GM23338 (cell line): ENCODE measurements at regions not wholly inside any gene's neighbourhood (a gene's known extent, or its start where the extent isn't known, plus 50 kb on each side); places are given as distances from the start of the nearest gene placed in this dataset.

Experiments
- CREB1 ChIP-seq: fragments of 250-450 bp; sonication (Bioruptor Pico); IDR thresholded peaks from 2 replicates; pipeline ENCODE4 v1.5.0; 2020; ENCODE audit warnings: low read depth, mild to moderate bottlenecking, moderate library complexity
- EZH2 ChIP-seq: fragments of 200-600 bp; sonication (generic); IDR thresholded peaks from one replicate; pipeline ENCODE4 v1.8.0; 2017; ENCODE audit warnings: antibody characterized with exemption, mild to moderate bottlenecking, low read depth; ENCODE audit not compliant: unreplicated experiment
- EZH2phosphoT487 ChIP-seq: fragments of 200-600 bp; sonication (generic); IDR thresholded peaks from one replicate; pipeline ENCODE4 v1.8.1; 2018; ENCODE audit warnings: antibody characterized with exemption; ENCODE audit not compliant: unreplicated experiment
- JUNB ChIP-seq: IDR thresholded peaks from one replicate; pipeline ENCODE4 v1.6.1; 2016; ENCODE audit warnings: antibody characterized with exemption; ENCODE audit not compliant: unreplicated experiment
- NANOG ChIP-seq: IDR thresholded peaks from 2 replicates; pipeline ENCODE4 v1.6.1; 2016; ENCODE audit warnings: antibody characterized with exemption, borderline replicate concordance
- POLR2AphosphoS5 ChIP-seq: IDR thresholded peaks from 2 replicates; pipeline ENCODE4 v1.6.1; 2016; ENCODE audit warnings: antibody characterized with exemption, low read depth
- STAT1 ChIP-seq: IDR thresholded peaks from one replicate; pipeline ENCODE4 v1.6.1; 2016; ENCODE audit warnings: antibody characterized with exemption; ENCODE audit not compliant: unreplicated experiment
- ZNF114 ChIP-seq: fragments of 250-450 bp; sonication (Bioruptor Pico); IDR thresholded peaks from 2 replicates; pipeline ENCODE4 v1.5.0; 2020; ENCODE audit warnings: mild to moderate bottlenecking, moderate library complexity
- ZNF331 ChIP-seq: fragments of 250-450 bp; sonication (Bioruptor Pico); IDR thresholded peaks from 2 replicates; pipeline ENCODE4 v1.5.0; 2020; ENCODE audit warnings: low read depth, mild to moderate bottlenecking, moderate library complexity
- TF ChIP-seq, protein P1 (sequence below), 2 experiments: fragments of 200-600 bp in 1 of 2; sonication (generic) in 1 of 2; conservative IDR thresholded peaks; 2 replicates each; pipeline versions ENCODE4 v1.5.1 to v1.6.1; 2016 to 2017; ENCODE audit warnings: antibody characterized with exemption in 2 of 2, low read depth in 2 of 2, mild to moderate bottlenecking in 2 of 2, moderate library complexity in 1 of 2
- TF ChIP-seq, protein P2 (sequence below): IDR thresholded peaks from one replicate; pipeline ENCODE4 v1.6.1; 2018; ENCODE audit warnings: antibody characterized with exemption; ENCODE audit not compliant: unreplicated experiment
- TF ChIP-seq, protein P3 (sequence below): IDR thresholded peaks from 2 replicates; pipeline ENCODE4 v1.6.1; 2016; ENCODE audit warnings: antibody characterized with exemption
- TF ChIP-seq, protein P4 (sequence below): fragments of 250-450 bp; sonication (Bioruptor Pico); IDR thresholded peaks from 2 replicates; pipeline ENCODE4 v1.5.0; 2020; ENCODE audit warnings: mild to moderate bottlenecking, moderate library complexity

DNA sequence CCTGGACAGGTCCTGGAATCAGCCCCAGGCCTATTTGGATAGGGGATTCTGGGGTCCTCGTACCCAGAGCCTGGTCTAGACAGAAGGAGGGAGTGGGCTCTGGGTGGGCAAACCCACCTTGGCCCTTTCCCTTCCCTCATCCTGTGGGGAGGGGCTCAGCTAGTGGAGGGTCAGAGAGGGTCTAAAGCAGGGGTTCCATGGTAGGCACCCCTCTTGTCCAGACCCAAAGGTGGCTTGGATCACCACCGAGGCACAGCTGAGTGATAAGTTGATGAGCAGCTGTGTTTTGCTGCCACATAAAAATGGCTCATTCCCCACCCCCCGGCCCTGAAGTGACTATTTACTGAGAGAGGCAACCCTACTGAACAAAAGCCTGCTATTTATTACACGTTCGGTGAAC is 53.8 kb upstream of the KCNMB1 start:
- TF ChIP-seq EZH2 (no peak), EZH2phosphoT487 (no peak), NANOG (no peak), JUNB (no peak), POLR2AphosphoS5 (no peak), CREB1 (no peak), ZNF331 (CRISPR knock-in tag) (no peak), ZNF114 (CRISPR knock-in tag) (no peak), STAT1 (no peak)
- TF ChIP-seq, protein P1, sequence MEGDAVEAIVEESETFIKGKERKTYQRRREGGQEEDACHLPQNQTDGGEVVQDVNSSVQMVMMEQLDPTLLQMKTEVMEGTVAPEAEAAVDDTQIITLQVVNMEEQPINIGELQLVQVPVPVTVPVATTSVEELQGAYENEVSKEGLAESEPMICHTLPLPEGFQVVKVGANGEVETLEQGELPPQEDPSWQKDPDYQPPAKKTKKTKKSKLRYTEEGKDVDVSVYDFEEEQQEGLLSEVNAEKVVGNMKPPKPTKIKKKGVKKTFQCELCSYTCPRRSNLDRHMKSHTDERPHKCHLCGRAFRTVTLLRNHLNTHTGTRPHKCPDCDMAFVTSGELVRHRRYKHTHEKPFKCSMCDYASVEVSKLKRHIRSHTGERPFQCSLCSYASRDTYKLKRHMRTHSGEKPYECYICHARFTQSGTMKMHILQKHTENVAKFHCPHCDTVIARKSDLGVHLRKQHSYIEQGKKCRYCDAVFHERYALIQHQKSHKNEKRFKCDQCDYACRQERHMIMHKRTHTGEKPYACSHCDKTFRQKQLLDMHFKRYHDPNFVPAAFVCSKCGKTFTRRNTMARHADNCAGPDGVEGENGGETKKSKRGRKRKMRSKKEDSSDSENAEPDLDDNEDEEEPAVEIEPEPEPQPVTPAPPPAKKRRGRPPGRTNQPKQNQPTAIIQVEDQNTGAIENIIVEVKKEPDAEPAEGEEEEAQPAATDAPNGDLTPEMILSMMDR (conservative IDR thresholded peaks at IDR 0.05; ENCODE audit: low read depth in 2 of 2) = no peak
- TF ChIP-seq, protein P2, sequence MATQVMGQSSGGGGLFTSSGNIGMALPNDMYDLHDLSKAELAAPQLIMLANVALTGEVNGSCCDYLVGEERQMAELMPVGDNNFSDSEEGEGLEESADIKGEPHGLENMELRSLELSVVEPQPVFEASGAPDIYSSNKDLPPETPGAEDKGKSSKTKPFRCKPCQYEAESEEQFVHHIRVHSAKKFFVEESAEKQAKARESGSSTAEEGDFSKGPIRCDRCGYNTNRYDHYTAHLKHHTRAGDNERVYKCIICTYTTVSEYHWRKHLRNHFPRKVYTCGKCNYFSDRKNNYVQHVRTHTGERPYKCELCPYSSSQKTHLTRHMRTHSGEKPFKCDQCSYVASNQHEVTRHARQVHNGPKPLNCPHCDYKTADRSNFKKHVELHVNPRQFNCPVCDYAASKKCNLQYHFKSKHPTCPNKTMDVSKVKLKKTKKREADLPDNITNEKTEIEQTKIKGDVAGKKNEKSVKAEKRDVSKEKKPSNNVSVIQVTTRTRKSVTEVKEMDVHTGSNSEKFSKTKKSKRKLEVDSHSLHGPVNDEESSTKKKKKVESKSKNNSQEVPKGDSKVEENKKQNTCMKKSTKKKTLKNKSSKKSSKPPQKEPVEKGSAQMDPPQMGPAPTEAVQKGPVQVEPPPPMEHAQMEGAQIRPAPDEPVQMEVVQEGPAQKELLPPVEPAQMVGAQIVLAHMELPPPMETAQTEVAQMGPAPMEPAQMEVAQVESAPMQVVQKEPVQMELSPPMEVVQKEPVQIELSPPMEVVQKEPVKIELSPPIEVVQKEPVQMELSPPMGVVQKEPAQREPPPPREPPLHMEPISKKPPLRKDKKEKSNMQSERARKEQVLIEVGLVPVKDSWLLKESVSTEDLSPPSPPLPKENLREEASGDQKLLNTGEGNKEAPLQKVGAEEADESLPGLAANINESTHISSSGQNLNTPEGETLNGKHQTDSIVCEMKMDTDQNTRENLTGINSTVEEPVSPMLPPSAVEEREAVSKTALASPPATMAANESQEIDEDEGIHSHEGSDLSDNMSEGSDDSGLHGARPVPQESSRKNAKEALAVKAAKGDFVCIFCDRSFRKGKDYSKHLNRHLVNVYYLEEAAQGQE = no peak
- TF ChIP-seq, protein P3, sequence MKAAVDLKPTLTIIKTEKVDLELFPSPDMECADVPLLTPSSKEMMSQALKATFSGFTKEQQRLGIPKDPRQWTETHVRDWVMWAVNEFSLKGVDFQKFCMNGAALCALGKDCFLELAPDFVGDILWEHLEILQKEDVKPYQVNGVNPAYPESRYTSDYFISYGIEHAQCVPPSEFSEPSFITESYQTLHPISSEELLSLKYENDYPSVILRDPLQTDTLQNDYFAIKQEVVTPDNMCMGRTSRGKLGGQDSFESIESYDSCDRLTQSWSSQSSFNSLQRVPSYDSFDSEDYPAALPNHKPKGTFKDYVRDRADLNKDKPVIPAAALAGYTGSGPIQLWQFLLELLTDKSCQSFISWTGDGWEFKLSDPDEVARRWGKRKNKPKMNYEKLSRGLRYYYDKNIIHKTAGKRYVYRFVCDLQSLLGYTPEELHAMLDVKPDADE = no peak
- TF ChIP-seq, protein P4, sequence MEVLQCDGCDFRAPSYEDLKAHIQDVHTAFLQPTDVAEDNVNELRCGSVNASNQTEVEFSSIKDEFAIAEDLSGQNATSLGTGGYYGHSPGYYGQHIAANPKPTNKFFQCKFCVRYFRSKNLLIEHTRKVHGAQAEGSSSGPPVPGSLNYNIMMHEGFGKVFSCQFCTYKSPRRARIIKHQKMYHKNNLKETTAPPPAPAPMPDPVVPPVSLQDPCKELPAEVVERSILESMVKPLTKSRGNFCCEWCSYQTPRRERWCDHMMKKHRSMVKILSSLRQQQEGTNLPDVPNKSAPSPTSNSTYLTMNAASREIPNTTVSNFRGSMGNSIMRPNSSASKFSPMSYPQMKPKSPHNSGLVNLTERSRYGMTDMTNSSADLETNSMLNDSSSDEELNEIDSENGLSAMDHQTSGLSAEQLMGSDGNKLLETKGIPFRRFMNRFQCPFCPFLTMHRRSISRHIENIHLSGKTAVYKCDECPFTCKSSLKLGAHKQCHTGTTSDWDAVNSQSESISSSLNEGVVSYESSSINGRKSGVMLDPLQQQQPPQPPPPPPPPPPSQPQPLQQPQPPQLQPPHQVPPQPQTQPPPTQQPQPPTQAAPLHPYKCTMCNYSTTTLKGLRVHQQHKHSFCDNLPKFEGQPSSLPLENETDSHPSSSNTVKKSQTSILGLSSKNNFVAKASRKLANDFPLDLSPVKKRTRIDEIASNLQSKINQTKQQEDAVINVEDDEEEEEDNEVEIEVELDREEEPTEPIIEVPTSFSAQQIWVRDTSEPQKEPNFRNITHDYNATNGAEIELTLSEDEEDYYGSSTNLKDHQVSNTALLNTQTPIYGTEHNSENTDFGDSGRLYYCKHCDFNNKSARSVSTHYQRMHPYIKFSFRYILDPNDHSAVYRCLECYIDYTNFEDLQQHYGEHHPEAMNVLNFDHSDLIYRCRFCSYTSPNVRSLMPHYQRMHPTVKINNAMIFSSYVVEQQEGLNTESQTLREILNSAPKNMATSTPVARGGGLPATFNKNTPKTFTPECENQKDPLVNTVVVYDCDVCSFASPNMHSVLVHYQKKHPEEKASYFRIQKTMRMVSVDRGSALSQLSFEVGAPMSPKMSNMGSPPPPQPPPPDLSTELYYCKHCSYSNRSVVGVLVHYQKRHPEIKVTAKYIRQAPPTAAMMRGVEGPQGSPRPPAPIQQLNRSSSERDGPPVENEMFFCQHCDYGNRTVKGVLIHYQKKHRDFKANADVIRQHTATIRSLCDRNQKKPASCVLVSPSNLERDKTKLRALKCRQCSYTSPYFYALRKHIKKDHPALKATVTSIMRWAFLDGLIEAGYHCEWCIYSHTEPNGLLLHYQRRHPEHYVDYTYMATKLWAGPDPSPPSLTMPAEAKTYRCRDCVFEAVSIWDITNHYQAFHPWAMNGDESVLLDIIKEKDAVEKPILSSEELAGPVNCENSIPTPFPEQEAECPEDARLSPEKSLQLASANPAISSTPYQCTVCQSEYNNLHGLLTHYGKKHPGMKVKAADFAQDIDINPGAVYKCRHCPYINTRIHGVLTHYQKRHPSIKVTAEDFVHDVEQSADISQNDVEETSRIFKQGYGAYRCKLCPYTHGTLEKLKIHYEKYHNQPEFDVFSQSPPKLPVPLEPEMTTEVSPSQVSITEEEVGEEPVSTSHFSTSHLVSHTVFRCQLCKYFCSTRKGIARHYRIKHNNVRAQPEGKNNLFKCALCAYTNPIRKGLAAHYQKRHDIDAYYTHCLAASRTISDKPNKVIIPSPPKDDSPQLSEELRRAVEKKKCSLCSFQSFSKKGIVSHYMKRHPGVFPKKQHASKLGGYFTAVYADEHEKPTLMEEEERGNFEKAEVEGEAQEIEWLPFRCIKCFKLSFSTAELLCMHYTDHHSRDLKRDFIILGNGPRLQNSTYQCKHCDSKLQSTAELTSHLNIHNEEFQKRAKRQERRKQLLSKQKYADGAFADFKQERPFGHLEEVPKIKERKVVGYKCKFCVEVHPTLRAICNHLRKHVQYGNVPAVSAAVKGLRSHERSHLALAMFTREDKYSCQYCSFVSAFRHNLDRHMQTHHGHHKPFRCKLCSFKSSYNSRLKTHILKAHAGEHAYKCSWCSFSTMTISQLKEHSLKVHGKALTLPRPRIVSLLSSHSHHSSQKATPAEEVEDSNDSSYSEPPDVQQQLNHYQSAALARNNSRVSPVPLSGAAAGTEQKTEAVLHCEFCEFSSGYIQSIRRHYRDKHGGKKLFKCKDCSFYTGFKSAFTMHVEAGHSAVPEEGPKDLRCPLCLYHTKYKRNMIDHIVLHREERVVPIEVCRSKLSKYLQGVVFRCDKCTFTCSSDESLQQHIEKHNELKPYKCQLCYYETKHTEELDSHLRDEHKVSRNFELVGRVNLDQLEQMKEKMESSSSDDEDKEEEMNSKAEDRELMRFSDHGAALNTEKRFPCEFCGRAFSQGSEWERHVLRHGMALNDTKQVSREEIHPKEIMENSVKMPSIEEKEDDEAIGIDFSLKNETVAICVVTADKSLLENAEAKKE = no peak
